Muscle of leg (tissue), 3 donors: ENCODE measurements at regions not wholly inside any gene's neighbourhood (a gene's known extent, or its start where the extent isn't known, plus 50 kb on each side); places are given as distances from the start of the nearest gene placed in this dataset.
"Not testable (repeated sequence)": the region's sequence is repeated elsewhere in the genome, so short reads cannot be mapped to it uniquely, and the experiment has no call there.

Experiments
- DNase-seq: peaks from one replicate; pipeline ENCODE4 v3.0.0; 2013
- H3K27ac ChIP-seq: one replicate; pipeline ENCODE4 v1.5.1; 2013; ENCODE audit warnings: mild to moderate bottlenecking, low read length, control low read depth
- H3K27me3 ChIP-seq: one replicate; pipeline ENCODE4 v1.6.1; 2013; ENCODE audit warnings: low read length; ENCODE audit not compliant: control insufficient read depth, insufficient read depth
- H3K36me3 ChIP-seq: one replicate; pipeline ENCODE4 v1.6.1; 2013; ENCODE audit warnings: low read length; ENCODE audit not compliant: control insufficient read depth, insufficient read depth
- H3K4me1 ChIP-seq: one replicate; pipeline ENCODE4 v1.6.1; 2013; ENCODE audit warnings: low read length; ENCODE audit not compliant: control insufficient read depth, insufficient read depth
- H3K4me3 ChIP-seq: one replicate; pipeline ENCODE4 v1.5.1; 2013; ENCODE audit warnings: low read length, control low read depth
- H3K9me3 ChIP-seq: replicated peaks from 2 replicates; pipeline ENCODE4 v1.6.1; 2013; ENCODE audit warnings: low read depth, low read length; ENCODE audit not compliant: control insufficient read depth
- WGBS: methylation state at CpG from one replicate; pipeline ENCODE4 v1.1.5; 2013; ENCODE audit warnings: missing lambda C conversion rate; ENCODE audit not compliant: insufficient coverage; 5-methylcytosine and 5-hydroxymethylcytosine counted together

- H3K4me1 ChIP-seq = peaks cover 72% of the 10 kb centered on the region
- not testable (repeated sequence) for H3K36me3 ChIP-seq, H3K9me3 ChIP-seq, H3K27me3 ChIP-seq, H3K4me3 ChIP-seq
- 71% methylated on average over 16 of the region's 17 CpGs for WGBS
- DNase-seq = peak; percentile 42
- peak overlapping the region; percentile 78 for H3K27ac ChIP-seq
Measured at GRCh38 chr16:21508661-21509436, 90.5 kb upstream of the METTL9 start.

GRCh38 chr16:21509437-21510086 lies 89.8 kb upstream of the METTL9 start:
- H3K36me3 ChIP-seq, H3K9me3 ChIP-seq, H3K27me3 ChIP-seq, H3K4me3 ChIP-seq: not testable (repeated sequence)
- H3K4me1 ChIP-seq = peaks cover 79% of the 10 kb centered on the region
- peak overlapping the region; percentile 78 for H3K27ac ChIP-seq
- peak; percentile 52 for DNase-seq
- WGBS = 60% methylated on average over 3 of the region's 10 CpGs

GRCh38 chr16:21510869-21511255 lies 88.5 kb upstream of the METTL9 start:
- peaks cover 87% of the 10 kb centered on the region for H3K4me1 ChIP-seq
- 88% methylated on average over 2 of the region's 4 CpGs for WGBS
- H3K4me3 ChIP-seq, H3K9me3 ChIP-seq, DNase-seq, H3K36me3 ChIP-seq, H3K27me3 ChIP-seq: not testable (repeated sequence)
- peak overlapping the region; percentile 74 for H3K27ac ChIP-seq

- peak overlapping the region; percentile 78 for H3K27ac ChIP-seq
- DNase-seq = peak; percentile 42
- 65% methylated on average over 29 of the region's 29 CpGs for whole genome bisulfite sequencing
- H3K9me3 ChIP-seq, H3K27me3 ChIP-seq, H3K4me3 ChIP-seq, H3K36me3 ChIP-seq: not testable (repeated sequence)
- peaks cover 89% of the 10 kb centered on the region for H3K4me1 ChIP-seq
Measured at GRCh38 chr16:21511315-21512210, 87.8 kb upstream of the METTL9 start.

- H3K4me3 ChIP-seq, H3K9me3 ChIP-seq, H3K27ac ChIP-seq, H3K36me3 ChIP-seq, H3K27me3 ChIP-seq: not testable (repeated sequence)
- peak; percentile 7 for DNase-seq
- 82% methylated on average over 14 of the region's 20 CpGs for WGBS
- H3K4me1 ChIP-seq = peaks cover 83% of the 10 kb centered on the region
Measured at GRCh38 chr16:21512280-21513192, 86.8 kb upstream of the METTL9 start.

- H3K4me1 ChIP-seq = peaks cover 81% of the 10 kb centered on the region
- WGBS = 29% methylated on average over 8 of the region's 9 CpGs
- DNase-seq = peak; percentile 52
- H3K27me3 ChIP-seq, H3K27ac ChIP-seq, H3K4me3 ChIP-seq, H3K9me3 ChIP-seq, H3K36me3 ChIP-seq: not testable (repeated sequence)
Measured at GRCh38 chr16:21513337-21513741, 86.0 kb upstream of the METTL9 start.

- H3K36me3 ChIP-seq, H3K27me3 ChIP-seq, H3K4me3 ChIP-seq, H3K9me3 ChIP-seq: not testable (repeated sequence)
- peak; percentile 81 for DNase-seq
- H3K27ac ChIP-seq = peak overlapping the region; percentile 15
- H3K4me1 ChIP-seq = peaks cover 77% of the 10 kb centered on the region
- 74% methylated on average over 13 of the region's 18 CpGs for WGBS
Measured at GRCh38 chr16:21513812-21514473, 85.4 kb upstream of the METTL9 start.

- peak overlapping the region; percentile 15 for H3K27ac ChIP-seq
- H3K27me3 ChIP-seq, H3K4me3 ChIP-seq, H3K9me3 ChIP-seq, DNase-seq, H3K36me3 ChIP-seq: not testable (repeated sequence)
- peaks cover 72% of the 10 kb centered on the region for H3K4me1 ChIP-seq
- 60% methylated on average over 4 of the region's 14 CpGs for WGBS
Measured at GRCh38 chr16:21514474-21514840, 84.9 kb upstream of the METTL9 start.

GRCh38 chr16:21516705-21517040 lies 82.7 kb upstream of the METTL9 start:
- peaks cover 58% of the 10 kb centered on the region for H3K4me1 ChIP-seq
- not testable (repeated sequence) for DNase-seq, H3K36me3 ChIP-seq, H3K4me3 ChIP-seq, H3K27me3 ChIP-seq, H3K9me3 ChIP-seq, H3K27ac ChIP-seq
- WGBS = no CpG with 5 or more reads among the region's 9 CpGs
